ENCODE measurements at regions not wholly inside any gene's neighbourhood (a gene's known extent, or its start where the extent isn't known, plus 50 kb on each side); places are given as distances from the start of the nearest gene placed in this dataset.

DNA sequence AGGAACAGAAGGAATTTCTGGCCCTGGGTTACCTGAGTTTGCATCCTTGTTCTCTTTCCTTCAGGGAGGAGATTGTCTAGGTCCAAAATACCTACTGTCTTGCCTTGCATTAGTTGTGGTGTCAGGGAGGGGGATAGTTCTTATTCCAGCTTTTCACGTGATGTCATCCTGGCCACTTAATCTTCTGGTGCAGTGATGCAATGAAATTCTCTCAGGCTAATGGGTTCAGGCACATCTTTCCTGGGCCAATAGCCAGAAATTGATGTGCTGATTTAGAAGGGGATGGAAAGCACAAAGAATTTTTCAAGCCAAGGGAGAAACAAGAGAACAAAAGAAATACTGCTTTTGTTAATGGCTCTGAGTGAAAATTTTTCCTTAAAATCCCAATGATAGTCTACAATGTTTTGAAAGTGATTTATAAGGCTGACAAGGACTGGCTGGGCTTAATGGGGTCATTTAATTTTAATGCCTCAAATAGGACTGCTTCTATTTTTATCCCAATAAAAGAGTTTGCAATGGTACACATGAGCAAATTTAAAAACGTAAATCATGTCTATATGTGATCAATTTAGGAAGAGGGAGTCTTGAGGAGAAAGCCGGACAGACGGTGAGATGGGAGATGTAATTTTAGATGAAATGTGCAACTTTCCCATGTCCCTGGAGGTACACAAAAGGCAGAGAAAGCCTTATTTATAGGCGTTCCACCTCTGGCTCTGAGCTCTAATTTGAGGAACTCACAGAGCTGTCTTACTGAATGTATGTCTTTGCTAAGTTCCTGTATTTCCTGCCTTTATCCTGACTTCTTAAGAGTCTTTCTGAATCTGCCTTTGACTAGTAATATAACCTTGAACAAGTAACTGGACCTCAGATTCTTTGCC, 89.3 kb upstream of the SV2C start:
- no peak overlapping the region for H3K4me3 ChIP-seq (ENCODE audit: low read length)
- no peaks in the 10 kb centered on the region for H3K9me2 ChIP-seq (replicated peaks; ENCODE audit: control insufficient read depth, low read length)
- H3K36me3 ChIP-seq (ENCODE audit: control insufficient read depth, low read length), result no peaks in the 10 kb centered on the region
- H3K27ac ChIP-seq (ENCODE audit: low read depth, low read length), result no peak overlapping the region
- H3F3A ChIP-seq (ENCODE audit: control insufficient read depth, insufficient read depth), result no peaks in the 10 kb centered on the region
- no peaks in the 10 kb centered on the region; the same call in 1 of the 2 replicates for H3K27me3 ChIP-seq (ENCODE audit: control insufficient read depth, low read length)
- no peaks in the 10 kb centered on the region for H3K9me3 ChIP-seq (ENCODE audit: control insufficient read depth, insufficient read depth, low read length)
- TF ChIP-seq, protein P1, sequence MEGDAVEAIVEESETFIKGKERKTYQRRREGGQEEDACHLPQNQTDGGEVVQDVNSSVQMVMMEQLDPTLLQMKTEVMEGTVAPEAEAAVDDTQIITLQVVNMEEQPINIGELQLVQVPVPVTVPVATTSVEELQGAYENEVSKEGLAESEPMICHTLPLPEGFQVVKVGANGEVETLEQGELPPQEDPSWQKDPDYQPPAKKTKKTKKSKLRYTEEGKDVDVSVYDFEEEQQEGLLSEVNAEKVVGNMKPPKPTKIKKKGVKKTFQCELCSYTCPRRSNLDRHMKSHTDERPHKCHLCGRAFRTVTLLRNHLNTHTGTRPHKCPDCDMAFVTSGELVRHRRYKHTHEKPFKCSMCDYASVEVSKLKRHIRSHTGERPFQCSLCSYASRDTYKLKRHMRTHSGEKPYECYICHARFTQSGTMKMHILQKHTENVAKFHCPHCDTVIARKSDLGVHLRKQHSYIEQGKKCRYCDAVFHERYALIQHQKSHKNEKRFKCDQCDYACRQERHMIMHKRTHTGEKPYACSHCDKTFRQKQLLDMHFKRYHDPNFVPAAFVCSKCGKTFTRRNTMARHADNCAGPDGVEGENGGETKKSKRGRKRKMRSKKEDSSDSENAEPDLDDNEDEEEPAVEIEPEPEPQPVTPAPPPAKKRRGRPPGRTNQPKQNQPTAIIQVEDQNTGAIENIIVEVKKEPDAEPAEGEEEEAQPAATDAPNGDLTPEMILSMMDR (IDR thresholded peaks at IDR 0.05; ENCODE audit: low read depth, low read length, poor library complexity, severe bottlenecking), result no peak
- no peak for TF ChIP-seq EZH2phosphoT487 (IDR thresholded peaks at IDR 0.05; ENCODE audit: borderline replicate concordance, low read length)
- no peaks in the 10 kb centered on the region for H4K20me1 ChIP-seq (ENCODE audit: control insufficient read depth, insufficient read depth, low read depth, low read length)
- H3K79me2 ChIP-seq (ENCODE audit: control insufficient read depth, low read length), result no peaks in the 10 kb centered on the region
- no peaks in the 10 kb centered on the region for H3K4me1 ChIP-seq (ENCODE audit: control insufficient read depth, low read length)
- no peak overlapping the region for H3K4me2 ChIP-seq (ENCODE audit: low read length)

DNA sequence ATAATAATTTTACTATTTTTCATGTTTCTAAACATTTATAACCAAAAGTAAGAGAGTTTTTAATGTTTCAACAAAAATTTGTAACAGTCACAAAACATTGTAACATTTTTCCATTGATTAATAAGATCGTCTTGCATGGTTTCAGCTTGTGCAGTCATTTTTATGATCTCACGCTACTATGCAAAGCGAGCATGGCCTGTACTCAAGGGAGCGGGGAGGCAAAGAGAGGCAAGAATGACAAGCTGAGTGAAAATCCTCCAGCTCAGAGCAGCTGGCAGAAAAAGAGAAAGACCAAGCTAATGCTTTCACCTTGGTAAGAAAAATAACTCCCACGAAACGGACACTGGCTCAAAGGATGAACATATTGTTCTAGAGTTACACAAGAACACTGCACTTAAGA, 90.0 kb upstream of the SV2C start:
- TF ChIP-seq, protein P1 (IDR thresholded peaks at IDR 0.05; ENCODE audit: low read depth, low read length, poor library complexity, severe bottlenecking), result no peak
- TF ChIP-seq EZH2phosphoT487 (IDR thresholded peaks at IDR 0.05; ENCODE audit: borderline replicate concordance, low read length), result no peak
- Histone ChIP-seq H3K4me2 (ENCODE audit: low read length) (no peak overlapping the region), H3K4me3 (ENCODE audit: low read length) (no peak overlapping the region), H3K27me3 (ENCODE audit: control insufficient read depth, low read length) (no peaks in the 10 kb centered on the region; the same call in 1 of the 2 replicates), H3K9me2 (replicated peaks; ENCODE audit: control insufficient read depth, low read length) (no peaks in the 10 kb centered on the region), H3F3A (ENCODE audit: control insufficient read depth, insufficient read depth) (no peaks in the 10 kb centered on the region), H3K79me2 (ENCODE audit: control insufficient read depth, low read length) (no peaks in the 10 kb centered on the region), H3K9me3 (ENCODE audit: control insufficient read depth, insufficient read depth, low read length) (no peaks in the 10 kb centered on the region), H4K20me1 (ENCODE audit: control insufficient read depth, insufficient read depth, low read depth, low read length) (no peaks in the 10 kb centered on the region), H3K36me3 (ENCODE audit: control insufficient read depth, low read length) (no peaks in the 10 kb centered on the region), H3K4me1 (ENCODE audit: control insufficient read depth, low read length) (no peaks in the 10 kb centered on the region), H3K27ac (ENCODE audit: low read depth, low read length) (no peak overlapping the region)

DNA sequence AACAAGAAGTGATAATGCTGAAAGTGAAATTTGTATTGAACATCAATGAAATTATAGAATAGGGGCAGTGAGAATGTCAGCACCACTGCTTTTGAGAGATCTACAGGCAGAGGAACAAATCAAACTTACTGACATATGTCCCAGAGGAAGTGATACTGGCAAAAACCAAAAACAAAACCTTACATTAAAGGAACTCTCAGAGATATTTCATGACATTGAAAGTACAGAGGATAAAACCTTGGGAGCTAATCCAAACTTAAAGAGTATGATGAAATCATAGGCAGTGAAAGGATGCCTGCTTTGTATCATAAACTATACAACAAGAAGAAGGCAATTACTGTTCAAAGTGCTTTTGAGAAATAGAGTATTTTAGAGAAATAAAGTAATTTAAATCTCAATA, 90.4 kb upstream of the SV2C start:
- Histone ChIP-seq H3F3A (ENCODE audit: control insufficient read depth, insufficient read depth) (no peaks in the 10 kb centered on the region), H3K36me3 (ENCODE audit: control insufficient read depth, low read length) (no peaks in the 10 kb centered on the region), H3K27ac (ENCODE audit: low read depth, low read length) (no peak overlapping the region), H3K27me3 (ENCODE audit: control insufficient read depth, low read length) (peaks cover 3% of the 10 kb centered on the region; the same call in 1 of the 2 replicates), H3K4me2 (ENCODE audit: low read length) (no peak overlapping the region), H4K20me1 (ENCODE audit: control insufficient read depth, insufficient read depth, low read depth, low read length) (no peaks in the 10 kb centered on the region), H3K9me3 (ENCODE audit: control insufficient read depth, insufficient read depth, low read length) (no peaks in the 10 kb centered on the region), H3K9me2 (replicated peaks; ENCODE audit: control insufficient read depth, low read length) (no peaks in the 10 kb centered on the region), H3K4me1 (ENCODE audit: control insufficient read depth, low read length) (no peaks in the 10 kb centered on the region), H3K79me2 (ENCODE audit: control insufficient read depth, low read length) (no peaks in the 10 kb centered on the region), H3K4me3 (ENCODE audit: low read length) (no peak overlapping the region)
- no peak for TF ChIP-seq EZH2phosphoT487 (IDR thresholded peaks at IDR 0.05; ENCODE audit: borderline replicate concordance, low read length)
- TF ChIP-seq, protein P1 (IDR thresholded peaks at IDR 0.05; ENCODE audit: low read depth, low read length, poor library complexity, severe bottlenecking), result no peak

Data from DOHH2 (cell line).